Esophagus muscularis mucosa (tissue), 4 donors: ENCODE measurements at regions not wholly inside any gene's neighbourhood (a gene's known extent, or its start where the extent isn't known, plus 50 kb on each side); places are given as distances from the start of the nearest gene placed in this dataset.

ENCODE experiments used
- DNase-seq: peaks from one replicate; pipeline ENCODE4 v3.0.0-alpha.2; 2017; ENCODE audit errors: extremely low spot score
- H3K27ac ChIP-seq, 4 donors: fragments of 200-600 bp; sonication (generic); replicated peaks in 1 of 4; 1 replicate in 3 of 4; 2 replicates in 1 of 4; pipeline ENCODE4 v1.5.1; 2016 to 2019; ENCODE audit warnings: mild to moderate bottlenecking in 1 of 4
- H3K27me3 ChIP-seq, 4 donors: fragments of 200-600 bp; sonication (generic); one replicate each; pipeline versions ENCODE4 v1.5.1 to v1.6.0; 2016 to 2019
- H3K36me3 ChIP-seq, 4 donors: fragments of 200-600 bp; sonication (generic); one replicate each; pipeline ENCODE4 v1.5.1; 2016 to 2019
- H3K4me1 ChIP-seq, 4 donors: fragments of 200-600 bp; sonication (generic); one replicate each; pipeline ENCODE4 v1.5.1; 2016 to 2019
- H3K4me3 ChIP-seq, 4 donors: fragments of 200-600 bp; sonication (generic); 1 replicate in 2 of 4; 2 replicates in 2 of 4; pipeline ENCODE4 v1.5.1; 2016 to 2019; ENCODE audit warnings: mild to moderate bottlenecking in 4 of 4, moderate library complexity in 1 of 4
- H3K9me3 ChIP-seq, 4 donors: fragments of 200-600 bp; sonication (generic); 1 replicate in 3 of 4; 2 replicates in 1 of 4; pipeline ENCODE4 v1.5.1; 2016 to 2019
- EP300 ChIP-seq: sonication (generic); formaldehyde crosslinking; IDR thresholded peaks from one replicate; pipeline ENCODE4 v1.6.1; 2017; ENCODE audit warnings: antibody characterized with exemption
- POLR2A ChIP-seq: fragments of 450-650 bp; IDR thresholded peaks from one replicate; pipeline ENCODE4 v1.6.1; 2017; ENCODE audit warnings: antibody characterized with exemption, moderate library complexity, mild to moderate bottlenecking, low read depth
- POLR2AphosphoS5 ChIP-seq, 2 donors: sonication (generic); formaldehyde crosslinking; IDR thresholded peaks; one replicate each; pipeline ENCODE4 v1.6.1; 2017; ENCODE audit warnings: antibody characterized with exemption in 2 of 2
- WGBS: methylation state at CpG from one replicate; pipeline ENCODE4 v1.1.5; 2018; 5-methylcytosine and 5-hydroxymethylcytosine counted together
- intact Hi-C: fragments of 100-400 bp; cut with DNase I; formaldehyde crosslinking; loops from one replicate; pipeline ENCODE4 v1.15.1; 2023
- TF ChIP-seq, protein P1 (sequence below), 3 experiments: fragments of 200-600 bp in 2 of 3; fragments of 450-650 bp in 1 of 3; sonication (generic) in 2 of 3; IDR thresholded peaks; one replicate each; pipeline ENCODE4 v1.5.1; 2017 to 2019; ENCODE audit warnings: antibody characterized with exemption in 3 of 3, mild to moderate bottlenecking in 2 of 3, moderate library complexity in 1 of 3

DNA sequence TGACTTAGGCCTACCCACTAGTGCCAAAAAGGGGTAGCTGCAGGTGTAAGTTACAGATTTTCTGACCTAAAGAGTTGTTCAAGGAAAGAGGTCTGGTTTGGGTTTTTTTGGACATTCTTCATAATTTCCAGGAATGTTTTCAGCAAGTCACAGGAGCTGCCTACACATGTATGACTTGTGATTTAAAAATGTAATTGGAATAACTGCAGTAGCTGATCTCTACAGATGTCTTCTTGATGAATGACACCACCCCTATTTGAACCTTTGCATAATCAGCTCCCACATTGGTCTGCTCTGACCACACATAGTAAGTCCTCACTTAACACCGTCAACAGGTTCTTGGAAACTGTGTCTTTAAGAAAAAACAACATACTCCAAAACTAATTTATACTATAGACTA is 481.4 kb downstream of the RASEF start:
- DNase-seq = no peak
- TF ChIP-seq POLR2A (no peak), EP300 (no peak), POLR2AphosphoS5 (IDR thresholded peaks at IDR 0.05) (no peak)
- TF ChIP-seq, protein P1, sequence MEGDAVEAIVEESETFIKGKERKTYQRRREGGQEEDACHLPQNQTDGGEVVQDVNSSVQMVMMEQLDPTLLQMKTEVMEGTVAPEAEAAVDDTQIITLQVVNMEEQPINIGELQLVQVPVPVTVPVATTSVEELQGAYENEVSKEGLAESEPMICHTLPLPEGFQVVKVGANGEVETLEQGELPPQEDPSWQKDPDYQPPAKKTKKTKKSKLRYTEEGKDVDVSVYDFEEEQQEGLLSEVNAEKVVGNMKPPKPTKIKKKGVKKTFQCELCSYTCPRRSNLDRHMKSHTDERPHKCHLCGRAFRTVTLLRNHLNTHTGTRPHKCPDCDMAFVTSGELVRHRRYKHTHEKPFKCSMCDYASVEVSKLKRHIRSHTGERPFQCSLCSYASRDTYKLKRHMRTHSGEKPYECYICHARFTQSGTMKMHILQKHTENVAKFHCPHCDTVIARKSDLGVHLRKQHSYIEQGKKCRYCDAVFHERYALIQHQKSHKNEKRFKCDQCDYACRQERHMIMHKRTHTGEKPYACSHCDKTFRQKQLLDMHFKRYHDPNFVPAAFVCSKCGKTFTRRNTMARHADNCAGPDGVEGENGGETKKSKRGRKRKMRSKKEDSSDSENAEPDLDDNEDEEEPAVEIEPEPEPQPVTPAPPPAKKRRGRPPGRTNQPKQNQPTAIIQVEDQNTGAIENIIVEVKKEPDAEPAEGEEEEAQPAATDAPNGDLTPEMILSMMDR (IDR thresholded peaks at IDR 0.05) = no peak
- H3K27me3 ChIP-seq = no peaks in the 10 kb centered on the region
- H3K36me3 ChIP-seq = no peaks in the 10 kb centered on the region
- no peak overlapping the region for H3K4me3 ChIP-seq
- H3K4me1 ChIP-seq = no peaks in the 10 kb centered on the region
- H3K27ac ChIP-seq = no peak overlapping the region
- intact Hi-C loops = no loop called here
- H3K9me3 ChIP-seq = peaks cover 0 to 4% (median 0%) of the 10 kb centered on the region in 4 donors
- 85% methylated on average over 1 of the region's 1 CpG for whole genome bisulfite sequencing

DNA sequence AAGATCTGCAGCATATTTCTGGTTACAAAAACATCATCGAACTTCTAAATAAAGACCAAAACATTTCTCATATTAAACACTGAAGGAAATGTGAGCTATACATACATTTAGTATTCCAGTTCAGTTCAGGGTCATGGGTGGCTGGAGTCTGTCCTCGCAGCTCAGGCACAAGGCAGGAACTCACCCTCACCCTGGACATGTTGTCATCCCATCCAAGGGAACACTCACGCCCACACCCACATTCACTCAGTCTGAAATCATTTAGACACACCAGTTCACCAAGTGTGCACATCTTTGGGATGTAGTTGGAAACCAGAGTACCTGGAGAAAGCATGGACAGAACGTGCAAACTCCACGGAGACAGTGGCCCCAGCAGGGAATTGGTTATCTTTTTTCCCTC is 481.0 kb downstream of the RASEF start:
- no peak overlapping the region for H3K4me3 ChIP-seq
- H3K27ac ChIP-seq = no peak overlapping the region
- WGBS = 93% methylated on average over 5 of the region's 5 CpGs
- DNase-seq = no peak
- H3K27me3 ChIP-seq = no peaks in the 10 kb centered on the region
- H3K36me3 ChIP-seq = no peaks in the 10 kb centered on the region
- H3K4me1 ChIP-seq = no peaks in the 10 kb centered on the region
- TF ChIP-seq EP300 (no peak), POLR2AphosphoS5 (IDR thresholded peaks at IDR 0.05) (no peak), POLR2A (no peak)
- TF ChIP-seq, protein P1 (IDR thresholded peaks at IDR 0.05) = no peak
- H3K9me3 ChIP-seq = peaks cover 0 to 4% (median 0%) of the 10 kb centered on the region in 4 donors
- intact Hi-C loops = no loop called here

DNA sequence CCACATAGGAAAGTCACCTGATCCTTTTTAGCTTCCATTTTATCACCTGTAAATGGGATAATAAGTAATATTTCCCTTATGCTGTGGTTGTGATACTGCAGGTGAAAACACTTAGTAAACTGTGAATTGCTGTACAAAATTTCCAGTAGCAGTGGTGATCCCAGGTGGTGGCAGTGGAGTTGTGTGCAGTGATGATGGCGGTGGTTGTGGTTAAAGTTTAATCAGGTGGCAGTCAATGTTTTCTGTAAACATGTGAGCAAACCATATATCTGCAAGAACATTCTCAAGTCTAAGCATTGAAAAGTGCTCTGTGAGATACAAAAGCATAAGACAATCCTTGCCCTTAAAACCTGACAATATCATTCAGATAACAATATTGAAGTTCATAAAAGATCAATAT is 480.2 kb downstream of the RASEF start:
- peaks cover 0 to 4% (median 0%) of the 10 kb centered on the region in 4 donors for H3K9me3 ChIP-seq
- TF ChIP-seq EP300 = no peak
- TF ChIP-seq, protein P1 (IDR thresholded peaks at IDR 0.05) = no peak
- TF ChIP-seq POLR2AphosphoS5 (IDR thresholded peaks at IDR 0.05) = no peak
- no peaks in the 10 kb centered on the region for H3K4me1 ChIP-seq
- H3K27ac ChIP-seq = no peak overlapping the region
- no peak overlapping the region for H3K4me3 ChIP-seq
- 88% methylated on average over 1 of the region's 1 CpG for WGBS
- intact Hi-C loops = no loop called here
- H3K36me3 ChIP-seq = no peaks in the 10 kb centered on the region
- H3K27me3 ChIP-seq = no peaks in the 10 kb centered on the region
- DNase-seq = no peak

- H3K36me3 ChIP-seq = no peaks in the 10 kb centered on the region
- TF ChIP-seq, protein P1 (IDR thresholded peaks at IDR 0.05) = no peak
- TF ChIP-seq POLR2A (no peak), POLR2AphosphoS5 (IDR thresholded peaks at IDR 0.05) (no peak), EP300 (no peak)
- no peak overlapping the region for H3K27ac ChIP-seq
- peaks cover 0 to 4% (median 0%) of the 10 kb centered on the region in 4 donors for H3K9me3 ChIP-seq
- H3K4me1 ChIP-seq = peaks cover 0 to 4% (median 0%) of the 10 kb centered on the region in 4 donors
- intact Hi-C loops = no loop called here
- H3K27me3 ChIP-seq = no peaks in the 10 kb centered on the region
- H3K4me3 ChIP-seq = no peak overlapping the region
- WGBS = 79% methylated on average over 7 of the region's 7 CpGs
- DNase-seq = no peak
These were observed 479.4 kb downstream of the RASEF start for GRCh38 chr9:82583524-82583923.

DNA sequence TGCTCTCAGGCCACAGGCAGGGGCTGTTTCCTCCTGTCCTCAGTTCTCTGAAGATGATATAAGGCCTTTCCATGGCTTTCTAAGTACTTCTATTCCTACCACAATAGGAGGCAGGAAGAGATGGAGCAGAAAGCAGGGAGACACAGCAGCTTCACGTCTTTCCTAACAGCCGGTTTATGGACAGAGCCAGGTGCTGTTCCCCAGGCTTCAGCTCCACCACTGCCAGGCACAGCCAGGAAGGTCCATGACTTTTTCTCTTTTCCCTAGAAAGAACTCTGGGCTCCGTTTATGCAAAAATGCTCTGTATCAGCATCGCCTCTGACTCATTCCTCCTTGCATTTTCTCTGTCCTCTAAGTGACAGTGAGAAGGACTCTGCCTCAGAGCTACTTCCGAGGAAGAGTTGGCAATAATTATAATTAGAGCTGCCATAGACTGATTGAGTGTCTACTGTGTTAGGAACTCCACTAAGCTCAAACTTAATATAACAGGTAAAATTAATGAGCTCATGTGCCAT is 478.5 kb downstream of the RASEF start:
- Histone ChIP-seq H3K27ac (no peak overlapping the region), H3K4me1 (peaks cover 0 to 9% (median 0%) of the 10 kb centered on the region in 4 donors), H3K36me3 (no peaks in the 10 kb centered on the region), H3K27me3 (no peaks in the 10 kb centered on the region), H3K4me3 (no peak overlapping the region), H3K9me3 (peaks cover 0 to under 1% (median 0%) of the 10 kb centered on the region in 4 donors)
- intact Hi-C loops = no loop called here
- 55% methylated on average over 5 of the region's 5 CpGs for WGBS
- DNase-seq = peak; percentile 75
- no peak for TF ChIP-seq POLR2AphosphoS5 (IDR thresholded peaks at IDR 0.05)
- TF ChIP-seq EP300 = no peak
- TF ChIP-seq POLR2A = no peak
- TF ChIP-seq, protein P1 (IDR thresholded peaks at IDR 0.05) = no peak
